ENCODE measurements at regions not wholly inside any gene's neighbourhood (a gene's known extent, or its start where the extent isn't known, plus 50 kb on each side); places are given as distances from the start of the nearest gene placed in this dataset.

DNA sequence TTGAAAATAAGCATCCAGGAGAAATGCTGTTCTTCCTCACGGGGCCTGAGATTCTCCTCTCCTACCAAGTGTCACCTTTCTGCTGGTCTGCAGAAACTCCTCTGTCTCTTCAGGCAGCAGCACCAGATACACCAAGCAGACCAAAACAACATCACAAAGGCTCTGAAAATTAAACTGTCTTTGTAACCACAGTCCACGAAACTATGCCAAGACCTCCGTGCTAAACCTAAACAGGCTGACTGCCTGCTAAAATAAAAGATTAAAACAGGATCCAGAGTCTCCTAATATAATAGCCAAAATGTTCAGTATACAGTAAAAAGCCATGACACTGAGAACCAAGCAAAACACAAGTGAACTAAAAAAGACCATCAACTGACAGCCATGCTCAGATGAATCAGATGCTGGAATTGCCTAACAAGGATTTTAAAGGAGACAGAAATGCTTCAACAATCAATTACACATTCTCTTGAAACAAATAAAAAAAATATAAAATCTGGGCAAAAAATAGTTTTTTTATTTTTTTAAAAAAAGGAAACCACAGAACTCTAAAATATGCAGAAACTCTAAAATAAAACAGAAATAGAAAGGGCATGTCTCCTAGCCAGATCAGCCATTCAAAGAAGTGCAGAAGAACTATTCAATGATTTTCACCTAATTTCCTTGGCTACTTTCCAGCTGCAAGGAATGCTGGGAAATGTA, 50.3 kb upstream of the TOX3 start (continued):
- TF ChIP-seq CEBPB (IDR thresholded peaks at IDR 0.05; ENCODE audit: low read depth) = no peak
- TF ChIP-seq SRF (IDR thresholded peaks at IDR 0.05; ENCODE audit: low read depth) = no peak
- TF ChIP-seq ZFX (IDR thresholded peaks at IDR 0.05) = no peak
- no peak for TF ChIP-seq FOSL1 (IDR thresholded peaks at IDR 0.05; ENCODE audit: low read depth)
- TF ChIP-seq EZH2 (IDR thresholded peaks at IDR 0.05) = no peak
- no peak for TF ChIP-seq SIN3A (IDR thresholded peaks at IDR 0.05; ENCODE audit: low read depth)
- no peak for TF ChIP-seq JUND (IDR thresholded peaks at IDR 0.05)

Measured in HCT116 (cell line).